Lower leg skin (tissue), 3 donors: ENCODE measurements at regions not wholly inside any gene's neighbourhood (a gene's known extent, or its start where the extent isn't known, plus 50 kb on each side); places are given as distances from the start of the nearest gene placed in this dataset.

Experiments
- CTCF ChIP-seq, 3 donors: fragments of 450-650 bp; IDR thresholded peaks; one replicate each; pipeline ENCODE4 v1.5.1; 2016; ENCODE audit warnings: antibody characterized with exemption in 3 of 3, mild to moderate bottlenecking in 3 of 3, moderate library complexity in 2 of 3
- POLR2A ChIP-seq, 2 donors: fragments of 450-650 bp; IDR thresholded peaks; one replicate each; pipeline ENCODE4 v1.6.1; 2016 to 2017; ENCODE audit warnings: antibody characterized with exemption in 2 of 2, mild to moderate bottlenecking in 1 of 2, moderate library complexity in 1 of 2

GRCh38 chr15:26097216-26097615 is 234.1 kb upstream of the ATP10A start:
- TF ChIP-seq POLR2A (IDR thresholded peaks at IDR 0.05) (no peak), CTCF (IDR thresholded peaks at IDR 0.05) (no peak)
